ENCODE measurements at regions not wholly inside any gene's neighbourhood (a gene's known extent, or its start where the extent isn't known, plus 50 kb on each side); places are given as distances from the start of the nearest gene placed in this dataset.

DNA sequence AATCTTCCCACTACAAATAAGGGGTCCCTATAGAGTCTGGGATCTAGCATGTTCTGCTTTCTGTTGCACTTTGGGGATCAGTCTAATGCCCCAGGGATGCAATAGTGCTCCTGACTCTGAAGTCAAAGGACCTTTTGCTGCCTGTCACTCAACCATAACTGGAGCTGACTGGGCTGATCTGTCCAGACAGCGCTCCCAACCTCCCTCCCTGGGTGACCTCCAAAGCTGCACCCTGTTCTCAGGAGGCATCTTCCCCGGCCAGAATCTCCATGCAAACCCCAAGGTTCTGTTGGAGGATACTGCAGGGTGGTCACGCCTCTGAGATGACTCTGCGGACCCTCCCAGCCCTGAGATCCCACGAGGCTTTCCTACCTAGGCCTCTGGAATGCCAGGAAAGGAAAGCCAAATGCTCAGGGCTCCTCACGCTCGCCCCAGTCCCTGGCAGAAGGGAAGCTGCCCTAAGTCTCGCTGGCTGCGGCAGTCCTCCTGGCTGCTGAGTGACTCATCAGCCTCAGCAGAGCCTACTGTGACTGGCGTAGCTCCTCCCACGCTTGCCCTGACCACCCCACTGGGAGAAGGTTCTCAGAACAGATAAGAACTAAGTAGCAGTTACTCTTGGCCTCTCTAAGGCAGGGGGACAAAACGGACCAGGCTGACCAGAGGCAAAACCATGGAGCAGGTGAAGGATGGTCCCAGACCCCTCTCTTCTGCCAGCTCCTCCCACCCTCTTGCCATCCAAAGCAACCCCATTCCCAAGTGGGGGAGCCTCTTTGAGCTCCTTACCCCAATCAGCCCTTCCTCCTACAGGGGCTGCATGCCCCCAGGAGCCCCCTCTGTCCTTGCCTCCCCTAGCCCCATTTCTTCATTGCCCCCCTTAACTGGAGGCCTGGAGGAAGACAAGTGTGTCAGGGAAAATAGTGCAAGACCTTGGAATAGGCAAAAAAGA lies 124.1 kb upstream of the TNRC6C start (continued):
- no peak for TF ChIP-seq GABPA (tag; conservative IDR thresholded peaks at IDR 0.05; ENCODE audit: low read depth)
- no peak for TF ChIP-seq ZNF780A (CRISPR knock-in tag; IDR thresholded peaks at IDR 0.05)
- TF ChIP-seq, protein P1, sequence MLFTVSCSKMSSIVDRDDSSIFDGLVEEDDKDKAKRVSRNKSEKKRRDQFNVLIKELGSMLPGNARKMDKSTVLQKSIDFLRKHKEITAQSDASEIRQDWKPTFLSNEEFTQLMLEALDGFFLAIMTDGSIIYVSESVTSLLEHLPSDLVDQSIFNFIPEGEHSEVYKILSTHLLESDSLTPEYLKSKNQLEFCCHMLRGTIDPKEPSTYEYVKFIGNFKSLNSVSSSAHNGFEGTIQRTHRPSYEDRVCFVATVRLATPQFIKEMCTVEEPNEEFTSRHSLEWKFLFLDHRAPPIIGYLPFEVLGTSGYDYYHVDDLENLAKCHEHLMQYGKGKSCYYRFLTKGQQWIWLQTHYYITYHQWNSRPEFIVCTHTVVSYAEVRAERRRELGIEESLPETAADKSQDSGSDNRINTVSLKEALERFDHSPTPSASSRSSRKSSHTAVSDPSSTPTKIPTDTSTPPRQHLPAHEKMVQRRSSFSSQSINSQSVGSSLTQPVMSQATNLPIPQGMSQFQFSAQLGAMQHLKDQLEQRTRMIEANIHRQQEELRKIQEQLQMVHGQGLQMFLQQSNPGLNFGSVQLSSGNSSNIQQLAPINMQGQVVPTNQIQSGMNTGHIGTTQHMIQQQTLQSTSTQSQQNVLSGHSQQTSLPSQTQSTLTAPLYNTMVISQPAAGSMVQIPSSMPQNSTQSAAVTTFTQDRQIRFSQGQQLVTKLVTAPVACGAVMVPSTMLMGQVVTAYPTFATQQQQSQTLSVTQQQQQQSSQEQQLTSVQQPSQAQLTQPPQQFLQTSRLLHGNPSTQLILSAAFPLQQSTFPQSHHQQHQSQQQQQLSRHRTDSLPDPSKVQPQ (CRISPR knock-in tag; IDR thresholded peaks at IDR 0.05; ENCODE audit: borderline replicate concordance) = no peak
- peak; percentile 50; the same call in 1 of the 2 replicates for TF ChIP-seq PHF8 (IDR thresholded peaks at IDR 0.05; ENCODE audit: borderline replicate concordance, low read length)
- TF ChIP-seq ZBTB34 (CRISPR knock-in tag; IDR thresholded peaks at IDR 0.05) = no peak
- no peak for TF ChIP-seq SMAD3 (CRISPR knock-in tag; conservative IDR thresholded peaks at IDR 0.05)
- no peak for TF ChIP-seq ZNF592 (IDR thresholded peaks at IDR 0.05)
- TF ChIP-seq, protein P2, sequence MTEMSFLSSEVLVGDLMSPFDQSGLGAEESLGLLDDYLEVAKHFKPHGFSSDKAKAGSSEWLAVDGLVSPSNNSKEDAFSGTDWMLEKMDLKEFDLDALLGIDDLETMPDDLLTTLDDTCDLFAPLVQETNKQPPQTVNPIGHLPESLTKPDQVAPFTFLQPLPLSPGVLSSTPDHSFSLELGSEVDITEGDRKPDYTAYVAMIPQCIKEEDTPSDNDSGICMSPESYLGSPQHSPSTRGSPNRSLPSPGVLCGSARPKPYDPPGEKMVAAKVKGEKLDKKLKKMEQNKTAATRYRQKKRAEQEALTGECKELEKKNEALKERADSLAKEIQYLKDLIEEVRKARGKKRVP (CRISPR knock-in tag; IDR thresholded peaks at IDR 0.05) = no peak
- no peak for TF ChIP-seq POLR2A (conservative IDR thresholded peaks at IDR 0.05)
- peak; percentile 96 for TF ChIP-seq DPF2 (IDR thresholded peaks at IDR 0.05)
- TF ChIP-seq XRCC4 (IDR thresholded peaks at IDR 0.05; ENCODE audit: extremely low read depth, insufficient read depth, insufficient read length) = no peak
- TF ChIP-seq, protein P3, sequence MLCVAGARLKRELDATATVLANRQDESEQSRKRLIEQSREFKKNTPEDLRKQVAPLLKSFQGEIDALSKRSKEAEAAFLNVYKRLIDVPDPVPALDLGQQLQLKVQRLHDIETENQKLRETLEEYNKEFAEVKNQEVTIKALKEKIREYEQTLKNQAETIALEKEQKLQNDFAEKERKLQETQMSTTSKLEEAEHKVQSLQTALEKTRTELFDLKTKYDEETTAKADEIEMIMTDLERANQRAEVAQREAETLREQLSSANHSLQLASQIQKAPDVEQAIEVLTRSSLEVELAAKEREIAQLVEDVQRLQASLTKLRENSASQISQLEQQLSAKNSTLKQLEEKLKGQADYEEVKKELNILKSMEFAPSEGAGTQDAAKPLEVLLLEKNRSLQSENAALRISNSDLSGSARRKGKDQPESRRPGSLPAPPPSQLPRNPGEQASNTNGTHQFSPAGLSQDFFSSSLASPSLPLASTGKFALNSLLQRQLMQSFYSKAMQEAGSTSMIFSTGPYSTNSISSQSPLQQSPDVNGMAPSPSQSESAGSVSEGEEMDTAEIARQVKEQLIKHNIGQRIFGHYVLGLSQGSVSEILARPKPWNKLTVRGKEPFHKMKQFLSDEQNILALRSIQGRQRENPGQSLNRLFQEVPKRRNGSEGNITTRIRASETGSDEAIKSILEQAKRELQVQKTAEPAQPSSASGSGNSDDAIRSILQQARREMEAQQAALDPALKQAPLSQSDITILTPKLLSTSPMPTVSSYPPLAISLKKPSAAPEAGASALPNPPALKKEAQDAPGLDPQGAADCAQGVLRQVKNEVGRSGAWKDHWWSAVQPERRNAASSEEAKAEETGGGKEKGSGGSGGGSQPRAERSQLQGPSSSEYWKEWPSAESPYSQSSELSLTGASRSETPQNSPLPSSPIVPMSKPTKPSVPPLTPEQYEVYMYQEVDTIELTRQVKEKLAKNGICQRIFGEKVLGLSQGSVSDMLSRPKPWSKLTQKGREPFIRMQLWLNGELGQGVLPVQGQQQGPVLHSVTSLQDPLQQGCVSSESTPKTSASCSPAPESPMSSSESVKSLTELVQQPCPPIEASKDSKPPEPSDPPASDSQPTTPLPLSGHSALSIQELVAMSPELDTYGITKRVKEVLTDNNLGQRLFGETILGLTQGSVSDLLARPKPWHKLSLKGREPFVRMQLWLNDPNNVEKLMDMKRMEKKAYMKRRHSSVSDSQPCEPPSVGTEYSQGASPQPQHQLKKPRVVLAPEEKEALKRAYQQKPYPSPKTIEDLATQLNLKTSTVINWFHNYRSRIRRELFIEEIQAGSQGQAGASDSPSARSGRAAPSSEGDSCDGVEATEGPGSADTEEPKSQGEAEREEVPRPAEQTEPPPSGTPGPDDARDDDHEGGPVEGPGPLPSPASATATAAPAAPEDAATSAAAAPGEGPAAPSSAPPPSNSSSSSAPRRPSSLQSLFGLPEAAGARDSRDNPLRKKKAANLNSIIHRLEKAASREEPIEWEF (CRISPR knock-in tag; IDR thresholded peaks at IDR 0.05) = no peak
